ENCODE measurements at regions not wholly inside any gene's neighbourhood (a gene's known extent, or its start where the extent isn't known, plus 50 kb on each side); places are given as distances from the start of the nearest gene placed in this dataset.

DNA sequence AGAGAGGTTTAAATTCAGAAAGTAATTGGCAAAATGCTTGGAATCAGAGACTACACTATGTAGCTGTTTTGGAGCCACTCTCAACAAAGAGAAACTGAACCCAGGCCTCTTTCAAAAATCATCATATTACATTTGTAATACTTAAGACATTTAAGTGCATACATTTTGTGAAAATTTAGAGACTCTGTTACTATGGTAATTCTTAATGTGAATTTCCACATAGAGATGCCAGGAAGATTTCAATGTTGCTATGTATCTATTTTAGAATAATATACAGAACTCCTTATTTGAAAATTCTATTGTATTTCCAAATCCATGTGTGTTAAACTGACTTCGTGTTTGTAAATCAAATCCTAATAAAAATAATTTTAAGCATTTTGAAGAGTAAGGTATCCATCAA is 1260.9 kb upstream of the C9orf72 start:
- no peak for DNase-seq (ENCODE audit: low read depth)

DNA sequence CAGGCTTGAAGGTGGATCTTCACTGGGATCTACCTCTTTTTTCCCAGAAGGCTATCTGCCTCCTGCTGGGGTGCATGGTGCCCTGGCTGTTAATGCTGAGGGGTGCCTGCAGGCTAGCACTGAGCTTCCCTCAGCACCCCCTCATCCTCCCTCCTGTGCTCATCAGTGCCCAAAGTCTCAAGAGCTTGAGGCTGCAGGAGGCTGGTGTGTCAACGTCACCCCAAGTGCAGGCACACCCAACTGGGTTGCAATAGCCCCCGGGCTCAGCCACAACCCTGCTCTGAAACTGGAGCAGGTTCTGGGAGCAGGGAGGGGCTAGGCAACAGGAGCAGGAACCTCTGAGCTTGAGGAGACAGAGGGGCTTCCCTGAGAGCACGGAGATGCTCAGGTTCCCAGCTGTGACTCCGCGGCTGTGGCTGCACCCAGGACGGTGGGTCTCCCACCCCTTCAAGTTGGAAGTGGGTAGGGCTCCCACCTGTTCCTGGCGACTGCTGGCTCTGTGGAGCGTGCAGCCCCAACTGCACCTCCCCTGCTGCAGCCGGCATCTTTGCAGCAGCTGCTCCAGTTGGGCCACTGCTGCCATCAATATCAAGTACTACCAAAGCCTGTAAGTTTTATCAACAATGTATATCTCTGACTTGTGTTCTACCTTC is 1266.6 kb upstream of the C9orf72 start:
- DNase-seq (ENCODE audit: low read depth), result no peak

DNA sequence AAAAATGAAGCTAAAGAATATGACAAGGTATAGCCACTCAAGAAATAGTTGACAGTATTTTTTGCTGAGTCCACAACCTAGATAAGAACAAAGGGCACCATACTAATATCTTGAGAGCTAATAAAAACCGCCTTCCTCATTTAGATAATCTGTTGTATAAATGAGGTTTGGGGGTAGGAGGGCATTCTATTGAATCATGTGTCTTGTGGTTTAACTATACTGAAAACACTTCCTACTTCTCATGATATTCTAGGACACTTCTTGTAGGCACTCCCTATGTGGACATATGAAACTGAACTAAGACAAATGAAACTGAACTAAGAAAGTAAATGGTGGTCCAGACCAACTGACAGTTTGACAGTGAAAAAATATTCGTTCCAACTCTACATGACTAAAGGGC is 1268.5 kb upstream of the C9orf72 start:
- no peak for DNase-seq (ENCODE audit: low read depth)

DNA sequence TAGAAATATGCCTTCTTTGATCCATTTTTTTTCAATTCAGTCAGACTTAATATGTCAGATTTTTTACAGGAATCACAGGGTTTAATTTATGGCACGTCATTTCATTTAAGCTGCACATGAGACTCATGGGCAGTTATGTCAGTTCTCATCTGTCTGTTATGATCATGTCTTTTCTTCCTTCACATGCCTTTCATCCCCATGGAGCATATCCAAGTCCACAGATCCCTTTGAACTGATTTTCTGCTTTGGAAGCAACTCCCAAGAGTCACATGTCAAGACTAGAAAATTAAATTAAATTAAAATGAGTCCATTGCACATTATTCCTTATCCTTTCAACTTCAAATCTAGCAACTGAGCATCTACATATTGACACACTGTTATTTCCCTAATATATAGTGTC is 1274.0 kb upstream of the C9orf72 start:
- no peak for DNase-seq (ENCODE audit: low read depth)

DNA sequence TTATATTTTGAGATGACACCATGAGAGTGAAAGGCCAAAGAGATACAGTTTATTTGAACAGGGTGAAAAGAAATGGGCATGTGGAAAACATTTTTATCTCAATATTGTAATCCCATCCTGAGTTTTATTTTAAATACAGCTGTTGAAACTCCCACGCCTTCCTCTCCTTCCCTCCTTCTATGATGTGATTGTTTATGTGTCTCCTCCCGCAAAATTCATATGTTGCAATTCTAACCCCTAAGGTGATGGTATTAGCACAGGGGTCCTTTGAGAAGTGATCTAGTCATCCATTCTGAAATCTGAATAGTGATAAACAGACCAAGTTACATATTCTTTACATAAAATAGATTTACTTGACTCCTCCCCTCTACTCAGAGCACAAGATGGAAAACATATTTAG is 1275.4 kb upstream of the C9orf72 start:
- no peak for DNase-seq (ENCODE audit: low read depth)

DNA sequence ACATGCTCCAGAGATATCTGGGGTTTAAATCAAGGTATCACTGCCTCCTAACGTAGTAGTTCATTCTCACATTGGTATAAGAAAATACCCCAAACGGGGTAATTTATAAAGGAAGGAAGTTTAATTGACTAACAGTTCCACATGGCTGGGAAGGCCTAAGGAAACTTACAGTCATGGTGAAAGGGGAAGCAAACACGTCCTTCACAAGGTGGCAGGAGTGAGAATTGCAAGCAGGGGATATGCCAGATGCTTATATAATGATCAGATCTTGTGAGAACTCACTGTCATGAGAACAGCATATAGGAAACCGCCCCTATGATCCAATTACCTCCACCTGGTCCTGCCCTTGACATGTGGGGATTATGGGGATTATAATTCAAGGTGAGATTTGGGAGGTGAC is 1280.2 kb upstream of the C9orf72 start:
- DNase-seq (ENCODE audit: low read depth), result no peak

DNA sequence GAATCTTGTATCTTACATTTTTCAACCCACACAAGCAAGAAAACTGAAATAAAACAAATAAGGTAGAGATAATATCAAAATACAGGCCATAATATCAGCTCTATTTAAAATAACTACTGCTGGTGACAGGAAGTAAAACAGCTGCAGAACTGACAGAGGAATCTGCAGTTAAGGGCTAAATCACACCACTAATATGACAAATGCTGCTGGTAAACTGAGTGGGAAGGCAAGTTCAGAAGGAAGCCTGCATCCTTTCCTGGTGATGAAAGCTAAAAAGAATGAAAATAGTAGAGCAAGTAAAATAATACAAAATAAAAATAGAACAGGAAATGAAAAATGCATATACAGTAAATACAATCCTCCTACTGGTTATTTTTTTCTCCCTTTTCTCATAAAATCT is 1293.7 kb upstream of the C9orf72 start:
- no peak for DNase-seq (ENCODE audit: low read depth)

DNA sequence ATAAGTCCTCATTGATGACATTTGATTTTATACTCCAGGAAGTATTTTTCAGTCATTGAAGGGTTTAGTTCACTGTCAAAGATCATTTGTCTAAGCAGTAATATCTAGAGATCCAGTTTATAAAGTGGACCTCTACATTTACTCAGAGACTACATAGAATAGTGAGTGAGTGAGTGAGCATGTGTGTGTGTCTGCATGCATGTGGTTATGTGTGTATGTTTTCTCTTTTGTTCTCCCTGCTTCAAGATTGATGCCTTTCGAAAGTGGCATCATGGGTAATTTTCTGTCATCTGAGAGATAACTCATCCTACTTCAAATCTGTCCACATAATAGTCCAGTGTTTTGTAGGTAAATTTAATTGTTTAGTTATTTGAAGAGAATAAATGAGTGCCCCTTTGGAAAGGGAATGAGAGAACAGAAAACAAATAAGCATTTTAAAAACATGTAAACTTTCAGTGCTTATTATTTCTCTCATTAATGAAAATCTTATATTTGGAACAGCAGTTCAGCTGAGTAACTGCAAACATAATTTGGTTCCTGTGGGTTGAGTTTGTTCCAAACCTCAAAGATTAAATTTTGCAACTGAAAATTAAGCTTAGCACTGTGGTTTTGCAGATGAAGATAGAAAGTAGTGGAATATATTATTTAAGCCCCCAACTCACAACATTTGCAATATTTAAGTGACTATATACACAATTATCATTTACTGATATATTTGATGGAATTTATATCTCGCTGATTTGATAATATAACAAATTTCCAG is 1295.1 kb upstream of the C9orf72 start:
- no peak for DNase-seq (ENCODE audit: low read depth)

DNA sequence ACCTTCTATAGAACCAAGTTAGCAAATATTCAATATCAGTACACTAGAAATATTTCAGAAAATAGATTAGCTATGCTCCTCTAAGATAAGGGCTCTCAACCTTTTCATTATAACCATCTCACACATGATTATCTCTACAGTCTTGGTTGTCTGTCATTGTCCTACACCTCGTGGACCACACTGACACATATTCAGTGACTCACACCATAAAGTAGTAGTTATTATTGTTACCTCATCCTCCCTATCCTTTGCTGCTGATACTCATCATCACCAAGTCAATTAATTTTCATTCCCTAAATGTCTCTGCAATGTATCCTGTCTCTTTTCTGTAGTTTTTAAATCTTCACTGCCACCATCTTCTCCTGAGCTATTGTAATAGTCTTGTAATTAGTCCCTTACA is 1309.2 kb upstream of the C9orf72 start:
- no peak for DNase-seq (ENCODE audit: low read depth)

DNA sequence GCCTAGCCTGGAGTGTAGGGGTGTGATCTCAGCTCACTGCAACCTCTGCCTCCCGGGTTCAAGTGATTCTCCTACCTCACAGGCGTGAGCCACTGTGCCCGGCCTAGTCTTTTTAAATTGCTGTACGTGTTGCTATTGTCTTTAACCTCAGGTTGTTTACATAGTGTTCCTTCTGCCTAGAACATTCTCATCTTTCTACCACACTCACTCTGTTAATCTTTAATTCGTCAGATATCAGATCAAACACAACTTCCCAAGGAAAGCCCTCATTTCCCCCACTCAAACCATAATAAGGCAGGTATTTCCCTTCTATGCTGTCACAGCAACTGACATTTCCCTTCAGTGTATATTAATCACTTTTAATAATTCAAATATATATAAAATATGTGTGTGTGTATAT is 1310.0 kb upstream of the C9orf72 start:
- no peak for DNase-seq (ENCODE audit: low read depth)

DNA sequence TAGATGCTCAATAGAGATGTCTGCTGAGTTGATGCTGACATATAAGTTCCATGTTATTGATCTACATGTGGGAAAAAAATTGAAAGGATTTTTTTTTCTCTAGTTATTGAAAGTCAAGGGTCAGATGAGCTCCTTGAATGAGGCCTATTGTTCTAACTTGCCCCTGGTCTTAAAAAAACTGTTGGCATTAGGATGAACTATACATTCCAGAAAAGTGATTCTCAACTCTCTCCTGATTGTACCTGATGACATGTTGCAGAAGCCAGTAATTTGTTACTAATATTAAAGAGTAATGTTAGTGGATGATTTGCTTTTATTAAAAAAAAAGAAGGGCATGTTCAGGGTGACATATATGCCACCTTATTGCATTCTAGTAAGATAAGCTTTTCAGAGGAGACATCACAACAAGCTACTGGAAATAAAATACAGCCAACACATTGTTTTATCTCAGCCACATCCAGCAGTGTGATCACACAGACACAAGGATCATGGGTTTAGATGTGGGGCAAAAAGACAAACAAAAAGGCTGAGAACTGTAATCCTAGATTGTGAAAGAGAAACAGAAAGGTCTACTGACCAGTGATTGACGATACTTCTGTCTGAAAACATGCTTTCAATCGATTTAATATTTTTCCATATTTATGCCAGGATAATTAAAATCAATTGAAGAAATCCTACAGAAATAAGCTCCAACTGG is 1314.1 kb upstream of the C9orf72 start:
- DNase-seq (ENCODE audit: low read depth), result no peak

DNA sequence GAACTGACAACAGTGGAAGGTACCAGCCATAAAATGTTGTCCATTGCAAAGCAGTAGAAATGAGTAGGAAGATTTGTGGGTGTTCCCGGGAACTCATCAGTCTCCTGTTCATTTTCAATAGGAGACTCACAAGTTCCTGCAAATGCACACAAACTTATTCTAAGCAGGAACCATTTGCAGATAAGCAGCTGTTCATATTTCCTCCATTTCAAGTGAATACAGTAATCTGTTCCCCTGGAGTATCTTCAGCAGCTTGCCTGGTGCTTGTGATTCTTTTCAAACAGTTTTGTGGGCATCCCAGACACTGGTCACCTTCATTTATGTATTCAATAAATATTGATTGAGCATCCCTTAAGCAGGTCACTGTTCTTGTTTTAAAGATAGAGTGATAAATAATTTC is 1315.5 kb upstream of the C9orf72 start:
- no peak for DNase-seq (ENCODE audit: low read depth)

DNA sequence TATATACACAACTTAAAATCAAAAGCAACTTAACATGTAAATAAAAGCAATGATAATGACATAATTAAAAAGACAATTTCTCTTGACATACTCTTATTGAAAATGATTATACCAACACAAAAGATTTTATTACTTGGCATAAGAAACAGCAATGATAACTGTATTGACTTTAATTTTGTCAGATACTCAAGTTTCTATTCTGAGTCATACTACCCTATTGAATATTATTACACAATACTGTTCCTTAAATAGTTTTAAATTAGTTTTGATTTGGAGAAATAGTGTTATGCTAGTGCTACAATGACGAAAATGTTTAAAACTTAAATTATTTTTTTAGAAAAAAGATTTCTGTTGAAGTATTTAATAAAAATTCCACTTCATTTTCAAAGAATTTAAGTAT is 1319.3 kb upstream of the C9orf72 start:
- no peak for DNase-seq (ENCODE audit: low read depth)

DNA sequence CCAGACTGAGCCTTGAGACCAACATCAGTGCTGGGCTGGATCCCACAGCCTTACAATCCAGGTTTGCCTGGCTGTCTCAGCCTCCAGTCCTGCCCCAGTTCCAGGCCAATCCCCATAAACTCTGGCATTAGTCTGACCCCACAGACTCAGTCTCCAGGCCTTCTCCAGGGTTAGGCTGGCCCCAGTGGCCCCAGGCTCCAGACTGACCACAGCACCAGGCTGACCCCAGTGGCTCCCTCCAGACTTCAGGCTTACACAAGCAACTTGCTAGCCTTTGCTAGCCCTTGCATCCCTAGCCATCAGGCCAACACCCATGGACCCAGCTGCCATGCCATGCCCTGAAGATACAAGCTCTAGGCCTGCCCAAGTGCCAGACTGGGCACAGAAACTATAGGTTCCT is 1326.0 kb upstream of the C9orf72 start:
- DNase-seq (ENCODE audit: low read depth), result no peak

DNA sequence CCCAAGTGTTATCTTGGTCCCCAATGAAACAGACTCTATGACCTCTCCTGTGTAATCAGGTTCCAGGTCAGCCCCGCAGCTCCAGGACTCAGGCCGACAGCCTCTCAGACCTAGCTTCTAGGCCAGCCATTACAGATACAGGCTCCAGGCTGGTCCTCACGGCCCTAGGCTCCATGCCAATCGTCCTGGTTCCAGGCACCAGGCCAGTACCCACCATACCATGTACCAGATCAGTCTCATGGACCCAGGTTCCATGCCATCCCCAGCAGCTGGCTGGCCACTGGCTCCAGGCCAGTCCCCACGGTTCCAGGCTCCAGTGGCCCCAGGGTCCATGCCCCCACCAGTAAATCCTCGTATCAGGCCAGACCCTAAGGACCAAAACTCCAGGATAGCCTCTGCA is 1326.6 kb upstream of the C9orf72 start:
- DNase-seq (ENCODE audit: low read depth), result no peak

DNA sequence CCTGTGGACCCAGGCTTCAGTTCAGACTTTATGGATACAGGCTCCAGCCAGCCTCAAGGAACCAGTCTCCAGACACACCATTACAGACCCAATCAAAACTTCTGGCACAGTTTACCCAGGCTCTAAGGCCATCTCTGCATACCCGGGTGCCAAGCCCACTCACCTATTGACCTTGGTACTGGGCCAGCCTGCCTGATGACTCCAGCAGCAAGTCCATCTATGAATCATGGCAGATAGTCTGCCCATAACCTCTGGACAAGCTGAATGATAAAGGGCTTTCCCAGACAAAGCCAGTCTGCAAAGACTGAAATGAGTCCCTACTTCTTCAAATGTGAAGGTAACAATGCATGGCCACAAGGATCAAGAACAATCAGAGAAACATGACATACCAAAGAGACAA is 1327.1 kb upstream of the C9orf72 start:
- DNase-seq (ENCODE audit: low read depth), result no peak

DNA sequence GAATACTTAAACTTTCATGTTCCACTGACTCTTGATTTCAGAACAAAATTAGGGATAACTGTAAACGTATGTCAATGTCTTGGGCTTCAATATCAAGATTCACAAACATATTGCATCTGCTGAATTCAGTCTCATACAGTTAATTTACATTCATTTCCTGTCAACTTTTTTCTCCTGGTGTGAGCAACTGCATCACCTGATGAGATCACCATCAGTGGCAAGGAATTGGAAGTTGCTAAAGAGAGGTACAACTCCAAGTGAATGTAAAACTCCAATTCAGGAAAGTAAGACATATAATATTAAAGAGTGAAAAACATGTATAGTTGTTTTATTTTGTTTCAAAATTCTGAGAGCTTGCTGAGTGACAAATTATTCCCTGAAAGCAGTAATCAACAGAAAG is 1336.2 kb upstream of the C9orf72 start:
- no peak for DNase-seq (ENCODE audit: low read depth)

DNA sequence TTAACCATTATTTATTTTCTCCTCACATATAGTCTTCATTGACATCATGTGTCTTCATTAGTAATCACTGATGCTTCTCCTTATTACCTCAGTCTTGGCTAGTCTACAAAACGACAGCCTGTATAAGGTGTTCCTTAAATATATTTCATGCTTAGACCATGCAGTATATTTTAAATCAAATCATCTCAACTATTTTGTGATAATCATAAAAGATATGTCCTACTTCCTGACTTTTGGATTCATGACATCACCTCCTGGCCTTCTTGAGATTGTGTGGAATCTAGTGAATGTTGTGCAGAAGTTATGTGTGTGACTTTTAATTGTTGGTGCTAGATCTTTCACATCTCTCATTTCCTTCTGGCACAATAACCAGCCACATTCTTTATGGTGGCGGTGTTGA is 1339.3 kb upstream of the C9orf72 start:
- no peak for DNase-seq (ENCODE audit: low read depth)

DNA sequence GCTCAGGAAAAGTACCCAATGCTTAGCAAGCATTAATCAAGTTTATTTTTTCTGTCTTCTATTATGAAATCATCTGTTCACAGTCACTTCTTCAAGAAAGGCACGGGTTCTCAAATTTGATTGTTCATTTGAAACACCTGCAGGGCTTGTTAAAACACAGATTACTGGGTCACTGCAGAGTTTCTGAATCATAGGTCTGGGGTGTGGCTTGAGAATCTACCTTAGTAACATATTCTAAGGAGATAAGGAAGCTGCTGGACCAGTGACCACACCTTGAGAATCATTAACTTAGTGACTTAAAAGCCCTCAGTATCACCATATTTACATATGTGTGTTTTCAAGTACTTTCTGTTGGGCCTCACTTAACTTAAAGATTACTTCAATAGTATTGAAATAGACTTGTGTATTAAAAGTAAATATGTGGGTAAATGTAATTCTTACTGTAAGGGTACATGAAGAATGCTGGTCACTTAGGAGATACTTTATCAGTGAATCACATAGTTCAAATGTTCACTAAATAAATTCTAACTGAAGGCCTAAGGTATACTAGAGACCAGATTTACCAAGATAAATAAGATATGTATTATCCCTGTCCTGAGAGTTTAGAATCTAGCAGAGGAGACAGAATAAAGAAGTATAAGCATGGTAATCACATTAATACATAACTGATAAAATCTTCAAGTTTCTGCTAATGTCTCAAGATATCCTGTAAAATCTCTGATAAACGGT is 1342.1 kb upstream of the C9orf72 start:
- no peak for DNase-seq (ENCODE audit: low read depth)

DNA sequence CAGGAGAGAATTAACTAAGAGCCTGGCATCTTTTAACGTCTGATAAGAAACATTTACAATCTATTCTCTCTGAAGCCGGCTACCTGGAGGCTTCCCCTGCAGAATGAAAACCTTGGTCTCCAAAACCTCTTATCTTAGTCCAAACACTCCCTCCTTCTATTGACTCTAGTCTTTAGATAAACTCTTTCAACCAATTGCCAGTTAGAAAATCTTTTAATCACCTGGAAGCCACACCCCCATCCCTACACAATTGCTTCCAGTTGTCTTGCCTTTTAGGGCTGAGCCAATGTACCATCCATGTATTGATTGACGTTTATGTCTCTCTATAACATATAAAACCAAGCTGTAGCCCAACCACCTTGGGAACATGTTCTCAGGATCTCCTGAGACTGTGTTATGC is 1343.1 kb upstream of the C9orf72 start:
- no peak for DNase-seq (ENCODE audit: low read depth)

DNA sequence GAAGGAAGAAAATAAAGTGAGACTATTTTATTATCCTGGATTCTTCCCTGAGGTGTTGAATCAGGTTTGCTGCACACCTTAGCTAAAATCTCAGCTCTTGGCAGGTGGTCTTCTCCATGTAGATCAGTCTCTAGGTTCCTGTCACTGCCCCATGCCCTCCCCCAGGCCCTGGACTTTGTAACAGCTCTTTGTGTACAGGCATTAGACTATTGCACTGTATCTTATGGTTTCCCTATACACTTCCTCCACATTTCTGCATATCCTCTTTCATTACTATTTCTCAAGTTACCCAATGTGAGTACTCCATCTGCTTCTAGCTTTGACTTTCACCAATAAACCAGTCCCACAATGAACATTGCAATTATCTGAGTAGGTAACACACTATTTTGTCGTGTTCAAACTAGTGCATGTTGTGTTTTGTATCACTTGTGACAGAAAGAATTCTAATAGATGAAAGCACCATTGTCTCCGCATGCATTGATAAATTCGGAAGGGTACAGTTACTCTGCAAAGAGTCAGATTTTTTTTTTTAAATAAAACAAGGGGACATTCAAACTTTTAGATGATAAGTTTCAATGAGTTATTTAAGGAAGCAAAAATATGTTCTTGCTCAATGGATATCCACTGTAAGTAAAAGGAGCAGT is 1348.7 kb upstream of the C9orf72 start:
- DNase-seq (ENCODE audit: low read depth), result no peak

DNA sequence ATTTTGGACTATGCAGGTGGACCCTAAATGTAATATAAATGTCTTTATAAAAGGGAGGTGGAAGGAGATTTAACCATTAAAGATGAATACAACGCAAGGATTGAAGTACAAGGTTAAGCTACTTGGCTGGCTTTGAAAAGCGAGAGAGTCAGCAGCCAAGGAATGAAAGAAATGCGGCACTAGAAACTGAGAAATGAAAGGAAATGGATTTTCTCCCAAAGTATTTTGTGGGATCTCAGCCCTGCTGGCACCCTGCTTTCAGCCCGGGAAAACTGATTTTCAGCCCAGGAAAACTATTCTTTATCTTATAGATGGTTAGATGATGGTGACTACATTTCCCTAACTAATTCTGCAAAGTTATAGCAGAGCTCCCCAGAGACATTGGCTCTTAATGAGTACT is 1349.6 kb upstream of the C9orf72 start:
- no peak for DNase-seq (ENCODE audit: low read depth)
